ENCODE measurements at regions not wholly inside any gene's neighbourhood (a gene's known extent, or its start where the extent isn't known, plus 50 kb on each side); places are given as distances from the start of the nearest gene placed in this dataset.
"Not testable (repeated sequence)": the region's sequence is repeated elsewhere in the genome, so short reads cannot be mapped to it uniquely, and the experiment has no call there.

- H2BK15ac ChIP-seq (ENCODE audit: low read length): no peak overlapping the region
- H2AFZ ChIP-seq (ENCODE audit: low read length): no peak overlapping the region
- no peak overlapping the region for H3K14ac ChIP-seq (ENCODE audit: low read length)
- H3K36me3 ChIP-seq (replicated peaks in 1 of 2; ENCODE audit: control insufficient read depth in 2 of 2, insufficient read depth in 2 of 2, low read length in 2 of 2): no peaks in the 10 kb centered on the region
- H2BK120ac ChIP-seq (ENCODE audit: low read depth, low read length): no peak overlapping the region
- no peak overlapping the region for H3K9ac ChIP-seq (ENCODE audit: low read depth, low read length, poor library complexity)
- H3K18ac ChIP-seq (ENCODE audit: low read length): no peak overlapping the region
- peaks cover 0 to 37% (median 6%) of the 10 kb centered on the region in 3 experiments for H3K27me3 ChIP-seq (ENCODE audit: control insufficient read depth in 3 of 3, insufficient read depth in 3 of 3, low read depth in 1 of 3, low read length in 3 of 3)
- H3K4ac ChIP-seq (ENCODE audit: low read length): no peak overlapping the region
- H3K27ac ChIP-seq (replicated peaks; ENCODE audit: low read length): no peak overlapping the region
- H3K23ac ChIP-seq (ENCODE audit: low read depth, low read length, poor library complexity): no peak overlapping the region
- peak; percentile 48 for DNase-seq (ENCODE audit: low spot score)
- no peak overlapping the region for H4K91ac ChIP-seq (ENCODE audit: low read depth, low read length, poor library complexity)
- no CpG with 5 or more reads among the region's 5 CpGs for WGBS, 2 donors (ENCODE audit: extremely low coverage in 2 of 2, insufficient read length in 2 of 2, insufficient replicate concordance in 1 of 2)
- peaks cover 0 to 2% of the 10 kb centered on the region in 2 donors for H3K9me3 ChIP-seq (replicated peaks in 1 of 2; ENCODE audit: control insufficient read depth in 2 of 2, insufficient read depth in 1 of 2, low read depth in 1 of 2, low read length in 2 of 2)
- no peak overlapping the region for H4K8ac ChIP-seq (ENCODE audit: low read depth, low read length)
- no peaks in the 10 kb centered on the region for H3K4me1 ChIP-seq (ENCODE audit: control insufficient read depth in 2 of 2, insufficient read depth in 1 of 2, low read depth in 1 of 2, low read length in 2 of 2)
- no peak overlapping the region for H3K4me3 ChIP-seq (ENCODE audit: low read length in 2 of 2)
- H2AK5ac ChIP-seq (ENCODE audit: low read depth, low read length): no peak overlapping the region
- no peak overlapping the region for H2BK5ac ChIP-seq (ENCODE audit: low read length)
- H3K4me2 ChIP-seq (ENCODE audit: insufficient read depth, low read length, poor library complexity, severe bottlenecking): no peak overlapping the region
- H2BK12ac ChIP-seq (ENCODE audit: low read length): no peak overlapping the region
- H3K79me1 ChIP-seq (ENCODE audit: low read depth, low read length): no peaks in the 10 kb centered on the region
These were observed 507.6 kb downstream of the PID1 start for GRCh38 chr2:228763379-228763981.

- no CpG with 5 or more reads among the region's 2 CpGs for WGBS, 2 donors (ENCODE audit: extremely low coverage in 2 of 2, insufficient read length in 2 of 2, insufficient replicate concordance in 1 of 2)
- Histone ChIP-seq H3K4me3 (ENCODE audit: low read length in 2 of 2) (no peak overlapping the region), H3K4ac (ENCODE audit: low read length) (no peak overlapping the region), H3K23ac (ENCODE audit: low read depth, low read length, poor library complexity) (no peak overlapping the region), H4K8ac (ENCODE audit: low read depth, low read length) (no peak overlapping the region), H2BK120ac (ENCODE audit: low read depth, low read length) (no peak overlapping the region), H2BK12ac (ENCODE audit: low read length) (no peak overlapping the region), H4K91ac (ENCODE audit: low read depth, low read length, poor library complexity) (no peak overlapping the region), H3K9me3 (replicated peaks in 1 of 2; ENCODE audit: control insufficient read depth in 2 of 2, insufficient read depth in 1 of 2, low read depth in 1 of 2, low read length in 2 of 2) (peaks cover 0 to 2% of the 10 kb centered on the region in 2 donors), H2BK15ac (ENCODE audit: low read length) (no peak overlapping the region), H3K14ac (ENCODE audit: low read length) (no peak overlapping the region), H2BK5ac (ENCODE audit: low read length) (no peak overlapping the region), H3K4me2 (ENCODE audit: insufficient read depth, low read length, poor library complexity, severe bottlenecking) (no peak overlapping the region), H3K9ac (ENCODE audit: low read depth, low read length, poor library complexity) (no peak overlapping the region), H3K36me3 (replicated peaks in 1 of 2; ENCODE audit: control insufficient read depth in 2 of 2, insufficient read depth in 2 of 2, low read length in 2 of 2) (no peaks in the 10 kb centered on the region), H3K18ac (ENCODE audit: low read length) (no peak overlapping the region), H2AFZ (ENCODE audit: low read length) (no peak overlapping the region), H3K4me1 (ENCODE audit: control insufficient read depth in 2 of 2, insufficient read depth in 1 of 2, low read depth in 1 of 2, low read length in 2 of 2) (no peaks in the 10 kb centered on the region), H2AK5ac (ENCODE audit: low read depth, low read length) (no peak overlapping the region), H3K79me1 (ENCODE audit: low read depth, low read length) (no peaks in the 10 kb centered on the region), H3K27me3 (ENCODE audit: control insufficient read depth in 3 of 3, insufficient read depth in 3 of 3, low read depth in 1 of 3, low read length in 3 of 3) (peaks cover 0 to 31% (median 6%) of the 10 kb centered on the region in 3 experiments), H3K27ac (replicated peaks; ENCODE audit: low read length) (no peak overlapping the region)
- DNase-seq (ENCODE audit: low spot score): no peak
These were observed 508.5 kb downstream of the PID1 start for GRCh38 chr2:228762565-228762964.

GRCh38 chr2:228755661-228756060 lies 515.4 kb downstream of the PID1 start:
- H2AK5ac ChIP-seq (ENCODE audit: low read depth, low read length); H4K8ac ChIP-seq (ENCODE audit: low read depth, low read length); H3K9ac ChIP-seq (ENCODE audit: low read depth, low read length, poor library complexity); H3K9me3 ChIP-seq (replicated peaks in 1 of 2; ENCODE audit: control insufficient read depth in 2 of 2, insufficient read depth in 1 of 2, low read depth in 1 of 2, low read length in 2 of 2); H3K23ac ChIP-seq (ENCODE audit: low read depth, low read length, poor library complexity); H3K14ac ChIP-seq (ENCODE audit: low read length); H2BK120ac ChIP-seq (ENCODE audit: low read depth, low read length); H4K91ac ChIP-seq (ENCODE audit: low read depth, low read length, poor library complexity); H3K4ac ChIP-seq (ENCODE audit: low read length); H3K27me3 ChIP-seq (ENCODE audit: control insufficient read depth in 3 of 3, insufficient read depth in 3 of 3, low read depth in 1 of 3, low read length in 3 of 3); H3K4me2 ChIP-seq (ENCODE audit: insufficient read depth, low read length, poor library complexity, severe bottlenecking); H2BK15ac ChIP-seq (ENCODE audit: low read length); H3K18ac ChIP-seq (ENCODE audit: low read length); DNase-seq (ENCODE audit: low spot score); H2BK12ac ChIP-seq (ENCODE audit: low read length); H3K36me3 ChIP-seq (replicated peaks in 1 of 2; ENCODE audit: control insufficient read depth in 2 of 2, insufficient read depth in 2 of 2, low read length in 2 of 2); H3K4me1 ChIP-seq (ENCODE audit: control insufficient read depth in 2 of 2, insufficient read depth in 1 of 2, low read depth in 1 of 2, low read length in 2 of 2); H2AFZ ChIP-seq (ENCODE audit: low read length); H2BK5ac ChIP-seq (ENCODE audit: low read length); H3K4me3 ChIP-seq (ENCODE audit: low read length in 2 of 2); H3K79me1 ChIP-seq (ENCODE audit: low read depth, low read length); H3K27ac ChIP-seq (replicated peaks; ENCODE audit: low read length): not testable (repeated sequence)
- WGBS, 2 donors (ENCODE audit: extremely low coverage in 2 of 2, insufficient read length in 2 of 2, insufficient replicate concordance in 1 of 2): no CpG with 5 or more reads among the region's 25 CpGs

GRCh38 chr2:228747483-228747882 lies 523.6 kb downstream of the PID1 start:
- Histone ChIP-seq H3K79me1 (ENCODE audit: low read depth, low read length) (no peaks in the 10 kb centered on the region), H2BK12ac (ENCODE audit: low read length) (no peak overlapping the region), H3K27ac (replicated peaks; ENCODE audit: low read length) (no peak overlapping the region), H3K23ac (ENCODE audit: low read depth, low read length, poor library complexity) (no peak overlapping the region), H3K18ac (ENCODE audit: low read length) (no peak overlapping the region), H2AFZ (ENCODE audit: low read length) (no peak overlapping the region), H3K4me3 (ENCODE audit: low read length in 2 of 2) (no peak overlapping the region), H2BK15ac (ENCODE audit: low read length) (no peak overlapping the region), H3K27me3 (ENCODE audit: control insufficient read depth in 3 of 3, insufficient read depth in 3 of 3, low read depth in 1 of 3, low read length in 3 of 3) (no peaks in the 10 kb centered on the region), H2BK5ac (ENCODE audit: low read length) (no peak overlapping the region), H3K36me3 (replicated peaks in 1 of 2; ENCODE audit: control insufficient read depth in 2 of 2, insufficient read depth in 2 of 2, low read length in 2 of 2) (no peaks in the 10 kb centered on the region), H3K4me1 (ENCODE audit: control insufficient read depth in 2 of 2, insufficient read depth in 1 of 2, low read depth in 1 of 2, low read length in 2 of 2) (no peaks in the 10 kb centered on the region), H3K4ac (ENCODE audit: low read length) (no peak overlapping the region), H3K14ac (ENCODE audit: low read length) (no peak overlapping the region), H2AK5ac (ENCODE audit: low read depth, low read length) (no peak overlapping the region), H4K91ac (ENCODE audit: low read depth, low read length, poor library complexity) (no peak overlapping the region), H3K9me3 (replicated peaks in 1 of 2; ENCODE audit: control insufficient read depth in 2 of 2, insufficient read depth in 1 of 2, low read depth in 1 of 2, low read length in 2 of 2) (no peaks in the 10 kb centered on the region), H3K4me2 (ENCODE audit: insufficient read depth, low read length, poor library complexity, severe bottlenecking) (no peak overlapping the region), H2BK120ac (ENCODE audit: low read depth, low read length) (no peak overlapping the region), H4K8ac (ENCODE audit: low read depth, low read length) (no peak overlapping the region), H3K9ac (ENCODE audit: low read depth, low read length, poor library complexity) (no peak overlapping the region)
- WGBS, 2 donors (ENCODE audit: extremely low coverage in 2 of 2, insufficient read length in 2 of 2, insufficient replicate concordance in 1 of 2): no CpG with 5 or more reads among the region's 6 CpGs
- DNase-seq (ENCODE audit: low spot score): no peak

All from neuronal stem cell (in vitro differentiated cells).